Mesothelial cell of epicardium (in vitro differentiated cells): ENCODE measurements at regions not wholly inside any gene's neighbourhood (a gene's known extent, or its start where the extent isn't known, plus 50 kb on each side); places are given as distances from the start of the nearest gene placed in this dataset.

Source experiments
- DNase-seq, 2 experiments: peaks; one replicate each; pipeline ENCODE4 v3.0.0; 2021; ENCODE audit warnings: low spot score in 2 of 2; ENCODE audit not compliant: unreplicated experiment in 2 of 2
- H3K27ac Mint-ChIP-seq: 2 replicates; pipeline ENCODE4 v1.8.0; 2021; ENCODE audit warnings: mixed read lengths
- H3K27me3 Mint-ChIP-seq: 2 replicates; pipeline ENCODE4 v1.8.0; 2021; ENCODE audit warnings: low read depth, mixed read lengths
- H3K36me3 Mint-ChIP-seq: 2 replicates; pipeline ENCODE4 v1.8.0; 2021; ENCODE audit warnings: mixed read lengths
- H3K4me1 Mint-ChIP-seq: 2 replicates; pipeline ENCODE4 v1.8.0; 2021; ENCODE audit warnings: mixed read lengths
- H3K4me3 Mint-ChIP-seq: 2 replicates; pipeline ENCODE4 v1.8.0; 2021; ENCODE audit warnings: mild to moderate bottlenecking, moderate library complexity, mixed read lengths
- H3K9me3 Mint-ChIP-seq: 2 replicates; pipeline ENCODE4 v1.8.0; 2021; ENCODE audit warnings: mixed read lengths
- TF ChIP-seq, protein P1 (sequence below): fragments of 200-600 bp; sonication (generic); IDR thresholded peaks from one replicate; pipeline ENCODE4 v1.5.0; 2021; ENCODE audit warnings: antibody characterized with exemption; ENCODE audit not compliant: unreplicated experiment

DNA sequence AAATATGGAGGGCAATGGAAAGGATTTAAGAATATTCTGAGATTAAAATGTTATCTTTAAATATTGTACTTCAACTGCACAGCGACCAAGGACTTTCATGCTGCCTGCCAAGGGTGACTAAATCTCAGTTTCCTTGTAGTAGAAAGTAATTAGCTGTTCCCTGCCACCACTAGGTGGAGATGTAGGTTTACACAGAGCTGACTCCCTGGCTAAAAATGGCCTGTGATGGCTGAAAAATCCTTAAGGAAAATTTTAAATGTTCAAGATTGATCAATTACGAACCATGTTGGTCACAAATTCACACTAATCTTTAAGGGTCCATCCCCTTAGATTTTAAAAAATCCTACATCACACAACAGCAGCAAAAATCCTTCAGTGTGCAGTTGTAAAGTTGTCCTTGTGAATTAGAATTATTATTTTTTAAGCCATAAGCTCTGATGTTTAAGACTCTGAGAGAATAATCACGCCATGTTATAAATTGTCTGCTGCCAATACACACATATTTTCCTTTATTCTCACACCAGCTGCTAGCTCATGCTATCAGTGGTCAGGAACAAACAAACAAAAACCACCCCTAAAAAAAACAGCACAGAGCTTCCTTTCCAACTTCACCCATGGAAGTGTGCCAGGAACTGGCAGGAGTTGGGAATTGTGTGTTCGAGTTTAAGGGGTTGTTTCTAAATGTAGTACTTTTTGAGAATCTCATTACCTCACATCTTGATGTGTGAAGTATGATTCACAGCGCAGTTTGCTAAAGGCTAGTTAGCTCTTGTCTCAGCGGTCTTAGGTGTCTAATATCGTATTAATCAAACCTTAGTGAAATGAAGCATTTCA lies 399.8 kb downstream of the TMEM182 start:
- no peak overlapping the region for H3K27ac Mint-ChIP-seq
- H3K4me1 Mint-ChIP-seq, result no peaks in the 10 kb centered on the region
- peaks cover 50% of the 10 kb centered on the region for H3K27me3 Mint-ChIP-seq
- no peak overlapping the region for H3K4me3 Mint-ChIP-seq
- TF ChIP-seq, protein P1, sequence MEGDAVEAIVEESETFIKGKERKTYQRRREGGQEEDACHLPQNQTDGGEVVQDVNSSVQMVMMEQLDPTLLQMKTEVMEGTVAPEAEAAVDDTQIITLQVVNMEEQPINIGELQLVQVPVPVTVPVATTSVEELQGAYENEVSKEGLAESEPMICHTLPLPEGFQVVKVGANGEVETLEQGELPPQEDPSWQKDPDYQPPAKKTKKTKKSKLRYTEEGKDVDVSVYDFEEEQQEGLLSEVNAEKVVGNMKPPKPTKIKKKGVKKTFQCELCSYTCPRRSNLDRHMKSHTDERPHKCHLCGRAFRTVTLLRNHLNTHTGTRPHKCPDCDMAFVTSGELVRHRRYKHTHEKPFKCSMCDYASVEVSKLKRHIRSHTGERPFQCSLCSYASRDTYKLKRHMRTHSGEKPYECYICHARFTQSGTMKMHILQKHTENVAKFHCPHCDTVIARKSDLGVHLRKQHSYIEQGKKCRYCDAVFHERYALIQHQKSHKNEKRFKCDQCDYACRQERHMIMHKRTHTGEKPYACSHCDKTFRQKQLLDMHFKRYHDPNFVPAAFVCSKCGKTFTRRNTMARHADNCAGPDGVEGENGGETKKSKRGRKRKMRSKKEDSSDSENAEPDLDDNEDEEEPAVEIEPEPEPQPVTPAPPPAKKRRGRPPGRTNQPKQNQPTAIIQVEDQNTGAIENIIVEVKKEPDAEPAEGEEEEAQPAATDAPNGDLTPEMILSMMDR, result peak; percentile 78
- H3K36me3 Mint-ChIP-seq, result no peaks in the 10 kb centered on the region
- H3K9me3 Mint-ChIP-seq, result no peaks in the 10 kb centered on the region
- DNase-seq, result no peak

DNA sequence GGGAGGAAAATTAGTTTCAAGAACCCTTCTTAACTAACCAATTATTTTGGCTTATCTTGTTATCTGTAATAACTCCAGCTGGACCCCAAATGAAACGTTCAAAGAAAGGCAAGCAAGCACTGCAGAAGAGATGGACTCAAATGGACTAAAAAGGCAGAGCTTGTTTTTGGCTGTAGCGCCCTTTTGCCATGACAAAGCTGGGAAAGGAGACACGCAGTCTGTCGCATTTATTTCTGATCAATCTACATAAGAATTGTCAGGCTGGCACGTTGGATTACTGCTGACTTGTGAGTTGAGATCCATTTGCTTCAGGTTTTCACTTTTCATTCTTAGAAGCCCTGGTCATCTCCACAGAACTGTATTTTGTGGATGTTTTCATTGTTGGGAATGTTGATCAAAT lies 402.9 kb downstream of the TMEM182 start:
- TF ChIP-seq, protein P1, result no peak
- H3K27me3 Mint-ChIP-seq, result peaks cover 23% of the 10 kb centered on the region
- H3K36me3 Mint-ChIP-seq, result no peaks in the 10 kb centered on the region
- H3K4me3 Mint-ChIP-seq, result no peak overlapping the region
- no peak overlapping the region for H3K27ac Mint-ChIP-seq
- no peaks in the 10 kb centered on the region for H3K9me3 Mint-ChIP-seq
- no peak for DNase-seq
- H3K4me1 Mint-ChIP-seq, result no peaks in the 10 kb centered on the region

DNA sequence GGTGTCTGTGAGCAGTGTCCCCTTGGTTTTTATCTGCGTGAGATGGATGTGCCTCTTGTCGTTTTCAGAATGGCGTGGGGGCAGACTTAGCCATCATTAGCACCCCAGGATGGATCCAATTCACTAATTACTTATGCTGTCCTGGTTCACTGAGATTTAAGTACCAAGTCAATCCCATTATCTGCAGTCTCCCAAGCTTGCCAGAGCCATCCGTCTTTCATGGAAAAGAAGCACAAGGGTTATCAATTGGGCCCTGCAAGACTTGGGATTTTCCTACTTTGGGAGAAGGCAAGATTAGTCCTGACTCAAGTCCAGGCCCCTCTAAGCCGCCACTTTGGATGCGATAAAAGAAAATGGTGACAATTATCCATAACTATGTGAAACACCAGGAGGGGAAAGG lies 404.0 kb downstream of the TMEM182 start:
- H3K27ac Mint-ChIP-seq, result no peak overlapping the region
- peaks cover 13% of the 10 kb centered on the region for H3K27me3 Mint-ChIP-seq

DNA sequence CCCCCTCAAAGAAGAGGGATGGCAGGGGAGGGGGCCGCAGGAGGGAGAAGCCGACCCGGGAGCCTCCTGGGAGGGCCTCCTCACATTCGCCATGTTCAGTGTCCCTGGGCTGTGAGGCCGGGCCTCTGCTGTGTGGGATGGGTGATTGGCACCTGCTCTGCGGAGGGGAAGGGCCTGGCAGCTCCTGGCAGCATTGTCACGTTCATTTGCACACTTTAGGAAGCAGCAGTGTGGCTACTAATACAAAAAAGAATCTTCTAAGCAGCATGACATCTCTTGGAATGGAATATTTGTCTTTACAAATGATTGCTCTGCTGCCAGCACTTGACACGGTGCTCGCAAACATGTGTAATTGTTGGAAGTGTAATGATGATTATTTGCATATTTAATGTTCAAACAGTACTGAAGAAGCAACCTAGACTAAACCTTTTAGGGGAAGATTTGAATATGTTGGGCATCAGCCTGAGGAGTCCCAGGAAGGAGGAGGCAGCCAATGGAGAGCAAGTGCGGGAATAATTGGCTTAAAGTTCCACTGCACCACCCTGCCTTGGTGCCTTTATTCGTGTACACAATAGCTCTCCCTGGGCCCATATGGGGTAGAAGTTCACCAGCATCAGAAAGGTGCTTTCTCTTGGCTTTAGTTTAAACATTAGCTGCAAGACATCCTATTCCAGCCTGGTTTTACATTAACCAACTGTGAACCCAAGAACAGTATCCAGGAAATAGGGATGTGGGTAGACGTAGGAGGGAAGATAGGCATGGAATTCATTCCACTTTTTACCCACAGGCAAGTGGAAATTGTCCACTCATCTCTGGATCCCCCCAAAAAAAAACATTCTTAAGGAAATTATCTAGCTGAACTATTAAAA lies 404.9 kb downstream of the TMEM182 start:
- no peak for DNase-seq
- H3K9me3 Mint-ChIP-seq, result peaks cover 6% of the 10 kb centered on the region
- H3K4me3 Mint-ChIP-seq, result no peak overlapping the region
- no peaks in the 10 kb centered on the region for H3K4me1 Mint-ChIP-seq
- no peaks in the 10 kb centered on the region for H3K36me3 Mint-ChIP-seq
- peaks cover 8% of the 10 kb centered on the region for H3K27me3 Mint-ChIP-seq
- TF ChIP-seq, protein P1, result no peak
- no peak overlapping the region for H3K27ac Mint-ChIP-seq

More for the DNA sequence above, 404.0 kb downstream of the TMEM182 start:
- TF ChIP-seq, protein P1, result no peak
- DNase-seq, result no peak
- H3K9me3 Mint-ChIP-seq, result no peaks in the 10 kb centered on the region
- no peaks in the 10 kb centered on the region for H3K4me1 Mint-ChIP-seq
- H3K36me3 Mint-ChIP-seq, result no peaks in the 10 kb centered on the region
- H3K4me3 Mint-ChIP-seq, result no peak overlapping the region

DNA sequence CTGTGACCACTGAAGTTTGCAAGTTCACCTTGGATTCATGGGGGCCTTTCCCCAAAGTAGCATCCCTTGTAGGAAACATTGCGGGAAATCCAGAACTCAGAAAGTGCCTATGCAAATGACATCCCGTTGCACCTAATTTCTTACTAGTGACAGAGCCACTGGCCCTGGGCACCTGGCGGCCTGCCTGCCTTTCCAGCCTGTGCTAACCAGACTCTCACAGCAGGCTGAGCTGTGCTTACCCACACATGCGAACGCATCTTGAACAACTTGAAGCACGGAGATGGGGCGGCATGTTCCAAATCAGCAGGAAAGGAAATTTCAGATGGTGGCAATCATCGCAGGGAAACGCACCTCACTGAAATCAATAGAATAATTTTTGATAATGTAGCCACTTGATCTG lies 405.8 kb downstream of the TMEM182 start:
- no peaks in the 10 kb centered on the region for H3K4me1 Mint-ChIP-seq
- no peaks in the 10 kb centered on the region for H3K36me3 Mint-ChIP-seq
- TF ChIP-seq, protein P1, result no peak
- no peak overlapping the region for H3K27ac Mint-ChIP-seq
- H3K9me3 Mint-ChIP-seq, result peaks cover 7% of the 10 kb centered on the region
- DNase-seq, result no peak
- no peak overlapping the region for H3K4me3 Mint-ChIP-seq
- H3K27me3 Mint-ChIP-seq, result peaks cover 6% of the 10 kb centered on the region
